ENCODE measurements at regions not wholly inside any gene's neighbourhood (a gene's known extent, or its start where the extent isn't known, plus 50 kb on each side); places are given as distances from the start of the nearest gene placed in this dataset.

DNA sequence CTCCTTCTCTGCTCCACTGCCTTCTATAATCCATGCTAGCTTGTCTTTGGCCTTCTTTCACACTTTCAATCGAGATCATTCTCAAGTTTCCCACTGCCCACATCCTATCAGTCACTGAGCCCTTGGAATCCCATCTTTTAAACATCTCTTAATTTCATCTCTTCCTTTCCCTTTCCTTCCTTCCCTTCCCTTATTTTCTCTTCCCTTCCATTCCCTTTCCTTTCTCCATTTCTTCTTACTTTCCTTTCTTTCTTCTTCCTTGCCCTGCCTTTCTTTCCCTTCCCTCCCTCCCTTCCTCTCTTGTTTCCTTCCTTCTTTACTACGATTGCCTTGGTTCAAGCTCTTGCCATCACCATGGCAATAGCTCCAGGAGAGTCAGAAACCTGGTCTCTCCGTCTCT lies 183.8 kb downstream of the EMP1 start:
- H3K4me3 ChIP-seq (replicated peaks in 1 of 2; ENCODE audit: low read depth in 2 of 2, low read length in 2 of 2) = no peak overlapping the region
- DNase-seq (ENCODE audit: low read depth in 2 of 2) = no peak
- TF ChIP-seq, protein P1, sequence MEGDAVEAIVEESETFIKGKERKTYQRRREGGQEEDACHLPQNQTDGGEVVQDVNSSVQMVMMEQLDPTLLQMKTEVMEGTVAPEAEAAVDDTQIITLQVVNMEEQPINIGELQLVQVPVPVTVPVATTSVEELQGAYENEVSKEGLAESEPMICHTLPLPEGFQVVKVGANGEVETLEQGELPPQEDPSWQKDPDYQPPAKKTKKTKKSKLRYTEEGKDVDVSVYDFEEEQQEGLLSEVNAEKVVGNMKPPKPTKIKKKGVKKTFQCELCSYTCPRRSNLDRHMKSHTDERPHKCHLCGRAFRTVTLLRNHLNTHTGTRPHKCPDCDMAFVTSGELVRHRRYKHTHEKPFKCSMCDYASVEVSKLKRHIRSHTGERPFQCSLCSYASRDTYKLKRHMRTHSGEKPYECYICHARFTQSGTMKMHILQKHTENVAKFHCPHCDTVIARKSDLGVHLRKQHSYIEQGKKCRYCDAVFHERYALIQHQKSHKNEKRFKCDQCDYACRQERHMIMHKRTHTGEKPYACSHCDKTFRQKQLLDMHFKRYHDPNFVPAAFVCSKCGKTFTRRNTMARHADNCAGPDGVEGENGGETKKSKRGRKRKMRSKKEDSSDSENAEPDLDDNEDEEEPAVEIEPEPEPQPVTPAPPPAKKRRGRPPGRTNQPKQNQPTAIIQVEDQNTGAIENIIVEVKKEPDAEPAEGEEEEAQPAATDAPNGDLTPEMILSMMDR (IDR thresholded peaks at IDR 0.05; ENCODE audit: low read depth, low read length) = no peak

GRCh38 chr12:13379531-13380188 lies 183.1 kb downstream of the EMP1 start:
- DNase-seq (ENCODE audit: low read depth in 2 of 2) = no peak
- TF ChIP-seq, protein P1 (IDR thresholded peaks at IDR 0.05; ENCODE audit: low read depth, low read length) = no peak
- H3K4me3 ChIP-seq (replicated peaks in 1 of 2; ENCODE audit: low read depth in 2 of 2, low read length in 2 of 2) = no peak overlapping the region

GRCh38 chr12:13377698-13378097 lies 181.2 kb downstream of the EMP1 start:
- DNase-seq (ENCODE audit: low read depth in 2 of 2) = no peak
- TF ChIP-seq, protein P1 (IDR thresholded peaks at IDR 0.05; ENCODE audit: low read depth, low read length) = no peak
- H3K4me3 ChIP-seq (replicated peaks in 1 of 2; ENCODE audit: low read depth in 2 of 2, low read length in 2 of 2) = no peak overlapping the region

GRCh38 chr12:13376610-13377373 lies 180.3 kb downstream of the EMP1 start:
- TF ChIP-seq, protein P1 (IDR thresholded peaks at IDR 0.05; ENCODE audit: low read depth, low read length) = no peak
- no peak for DNase-seq (ENCODE audit: low read depth in 2 of 2)
- H3K4me3 ChIP-seq (replicated peaks in 1 of 2; ENCODE audit: low read depth in 2 of 2, low read length in 2 of 2) = no peak overlapping the region

DNA sequence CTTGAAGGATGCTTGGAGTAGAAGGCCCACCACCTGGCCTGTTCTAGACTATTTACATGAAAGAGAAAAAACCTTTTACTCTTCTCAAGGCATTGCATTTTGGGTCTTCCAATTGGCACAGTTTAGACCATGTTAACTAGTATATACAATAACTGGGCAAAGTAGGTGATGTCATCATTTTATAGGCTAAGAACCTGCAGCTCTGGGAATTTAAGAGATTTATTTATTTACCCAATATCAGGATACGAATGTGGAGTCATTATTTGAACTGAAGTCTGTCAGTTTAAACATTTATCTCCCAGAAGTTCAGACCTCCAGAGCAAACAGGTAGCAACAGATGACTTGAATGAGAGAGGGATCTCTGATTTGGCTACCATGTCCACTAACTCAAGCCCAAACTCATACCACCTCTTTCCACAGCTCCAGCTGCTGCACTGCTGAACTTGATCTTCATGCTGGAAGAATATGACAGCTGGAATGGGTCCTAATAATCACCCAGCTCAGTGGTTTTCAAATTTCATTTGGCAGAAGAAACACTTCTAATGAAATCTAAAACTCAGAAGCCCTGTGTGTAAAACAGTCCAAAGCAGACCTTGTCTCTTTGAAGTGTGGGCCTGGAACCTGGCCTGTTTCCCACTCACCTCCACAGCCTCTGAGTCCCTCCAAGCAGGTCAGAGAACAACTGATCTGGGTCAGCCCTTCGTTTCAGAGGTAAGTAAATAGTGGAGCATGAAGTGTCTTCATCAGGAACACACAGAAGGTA lies 179.2 kb downstream of the EMP1 start:
- DNase-seq (ENCODE audit: low read depth in 2 of 2) = no peak
- TF ChIP-seq, protein P1 (IDR thresholded peaks at IDR 0.05; ENCODE audit: low read depth, low read length) = no peak
- H3K4me3 ChIP-seq (replicated peaks in 1 of 2; ENCODE audit: low read depth in 2 of 2, low read length in 2 of 2) = no peak overlapping the region

GRCh38 chr12:13374793-13375192 lies 178.3 kb downstream of the EMP1 start:
- TF ChIP-seq, protein P1 (IDR thresholded peaks at IDR 0.05; ENCODE audit: low read depth, low read length) = no peak
- no peak overlapping the region for H3K4me3 ChIP-seq (replicated peaks in 1 of 2; ENCODE audit: low read depth in 2 of 2, low read length in 2 of 2)
- DNase-seq (ENCODE audit: low read depth in 2 of 2) = no peak

Measured in cardiac fibroblast (primary cell).